ENCODE measurements at regions not wholly inside any gene's neighbourhood (a gene's known extent, or its start where the extent isn't known, plus 50 kb on each side); places are given as distances from the start of the nearest gene placed in this dataset.

DNA sequence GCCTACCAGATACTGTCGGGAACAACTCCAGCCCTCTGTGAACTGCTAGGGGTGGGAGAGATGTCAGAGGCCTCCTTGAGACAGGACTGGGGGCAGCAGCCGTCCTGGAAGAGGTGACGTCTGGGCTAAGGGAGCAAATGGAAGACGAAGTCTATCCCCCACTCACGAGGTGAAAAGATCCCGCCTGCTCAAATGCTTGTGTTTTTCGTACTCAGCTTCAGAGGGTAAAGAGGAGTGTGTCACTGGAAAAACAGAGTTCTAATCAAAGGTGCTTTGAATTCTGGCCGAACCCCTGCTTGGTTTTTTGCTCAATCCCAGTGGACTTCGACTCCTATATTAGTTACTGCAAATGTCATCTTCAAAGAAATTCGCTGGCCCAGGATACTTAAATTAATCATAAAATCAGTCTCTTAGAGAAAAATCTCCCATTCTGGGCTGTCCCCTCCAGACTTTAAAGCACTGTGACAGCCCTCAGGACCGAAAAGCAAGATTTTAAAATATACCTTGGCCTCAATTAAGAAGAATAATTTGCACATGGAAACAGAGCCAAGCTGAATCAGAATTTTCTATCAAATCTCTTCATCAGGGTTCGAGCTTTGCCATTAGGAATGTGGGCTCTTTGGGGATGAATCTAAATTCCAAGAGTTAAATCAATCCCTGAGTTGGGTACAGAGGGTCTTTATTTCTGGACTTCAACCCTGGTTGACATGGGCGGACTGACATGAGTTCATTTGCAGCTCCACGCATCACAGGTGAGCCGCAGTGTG lies 61.8 kb upstream of the AFDN start:
- no peak for ATAC-seq
- intact Hi-C loops (cut with DNase I), result no loop called here
- TF ChIP-seq, protein P1, sequence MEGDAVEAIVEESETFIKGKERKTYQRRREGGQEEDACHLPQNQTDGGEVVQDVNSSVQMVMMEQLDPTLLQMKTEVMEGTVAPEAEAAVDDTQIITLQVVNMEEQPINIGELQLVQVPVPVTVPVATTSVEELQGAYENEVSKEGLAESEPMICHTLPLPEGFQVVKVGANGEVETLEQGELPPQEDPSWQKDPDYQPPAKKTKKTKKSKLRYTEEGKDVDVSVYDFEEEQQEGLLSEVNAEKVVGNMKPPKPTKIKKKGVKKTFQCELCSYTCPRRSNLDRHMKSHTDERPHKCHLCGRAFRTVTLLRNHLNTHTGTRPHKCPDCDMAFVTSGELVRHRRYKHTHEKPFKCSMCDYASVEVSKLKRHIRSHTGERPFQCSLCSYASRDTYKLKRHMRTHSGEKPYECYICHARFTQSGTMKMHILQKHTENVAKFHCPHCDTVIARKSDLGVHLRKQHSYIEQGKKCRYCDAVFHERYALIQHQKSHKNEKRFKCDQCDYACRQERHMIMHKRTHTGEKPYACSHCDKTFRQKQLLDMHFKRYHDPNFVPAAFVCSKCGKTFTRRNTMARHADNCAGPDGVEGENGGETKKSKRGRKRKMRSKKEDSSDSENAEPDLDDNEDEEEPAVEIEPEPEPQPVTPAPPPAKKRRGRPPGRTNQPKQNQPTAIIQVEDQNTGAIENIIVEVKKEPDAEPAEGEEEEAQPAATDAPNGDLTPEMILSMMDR (IDR thresholded peaks at IDR 0.05), result no peak

DNA sequence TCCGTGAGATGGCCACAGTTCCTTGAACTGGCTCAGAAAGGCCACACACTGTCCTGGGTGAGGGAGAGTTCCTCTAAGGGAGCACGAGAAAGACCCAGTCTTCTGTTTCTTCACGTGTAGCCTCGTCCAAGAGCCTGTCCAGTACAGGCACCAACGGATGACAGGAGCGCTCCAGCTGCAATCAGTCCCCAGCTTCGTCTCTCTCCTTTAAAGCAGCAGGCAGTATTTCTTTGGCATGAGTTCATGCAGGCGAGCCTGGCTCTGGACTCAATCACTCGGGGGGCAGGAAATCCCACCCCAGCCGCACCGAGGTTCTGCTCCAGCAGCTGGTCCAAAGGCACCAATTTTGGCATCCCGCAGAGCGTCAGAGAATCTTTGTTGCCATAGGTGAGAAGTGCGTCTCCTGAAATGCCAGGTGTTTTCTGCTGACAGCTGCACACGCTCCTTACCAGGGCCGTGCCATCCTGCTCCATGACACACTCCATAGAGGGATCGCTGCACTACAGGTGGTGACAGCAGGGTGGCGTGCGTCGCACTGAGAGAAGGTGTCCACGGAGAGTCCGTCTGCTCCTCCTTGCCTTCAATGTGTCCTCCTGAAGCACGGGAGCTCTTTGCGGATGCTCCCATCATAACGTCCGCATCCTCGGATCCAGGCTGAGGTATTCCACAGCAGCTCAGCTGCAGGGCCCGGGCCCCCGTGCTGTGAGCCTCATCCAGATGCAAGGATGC lies 59.6 kb upstream of the AFDN start:
- no peaks in the 10 kb centered on the region for H3K4me1 ChIP-seq
- ATAC-seq (no peak), DNase-seq (peak; percentile 53)
- no peak overlapping the region for H3K27ac ChIP-seq
- H3K36me3 ChIP-seq, result no peaks in the 10 kb centered on the region
- TF ChIP-seq, protein P1 (IDR thresholded peaks at IDR 0.05), result no peak
- H3K4me3 ChIP-seq, result no peak overlapping the region
- intact Hi-C loops (cut with DNase I), result no loop called here
- H3K27me3 ChIP-seq, result no peaks in the 10 kb centered on the region
- H3K9me3 ChIP-seq, result no peaks in the 10 kb centered on the region

More for the DNA sequence above, 61.8 kb upstream of the AFDN start:
- Histone ChIP-seq H3K4me1 (peaks cover 8% of the 10 kb centered on the region), H3K36me3 (no peaks in the 10 kb centered on the region), H3K9me3 (no peaks in the 10 kb centered on the region), H3K27ac (no peak overlapping the region), H3K27me3 (no peaks in the 10 kb centered on the region), H3K4me3 (no peak overlapping the region)
- DNase-seq, result peak; percentile 17

DNA sequence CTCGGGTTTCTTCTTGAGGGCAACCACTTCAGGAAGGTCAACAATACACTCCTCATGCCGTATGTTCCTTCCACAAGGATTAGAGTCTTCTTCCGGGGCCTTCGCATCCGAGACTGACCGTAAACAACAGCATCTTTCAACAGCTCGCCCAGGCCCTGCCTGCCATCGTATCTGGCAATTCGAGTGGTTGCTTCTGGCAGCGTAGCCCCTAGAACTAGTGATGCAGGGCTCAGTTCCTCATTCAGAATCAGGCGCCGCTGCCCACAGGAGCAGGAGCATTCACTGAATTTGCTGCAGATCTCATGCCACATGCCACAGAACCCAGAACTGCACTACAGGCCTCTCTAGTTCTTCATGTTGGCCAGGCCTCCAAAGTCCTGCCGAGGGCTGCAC lies 59.0 kb upstream of the AFDN start:
- DNase-seq (peak; percentile 43), ATAC-seq (no peak)
- TF ChIP-seq, protein P1 (IDR thresholded peaks at IDR 0.05), result no peak
- Histone ChIP-seq H3K4me1 (no peaks in the 10 kb centered on the region), H3K9me3 (no peaks in the 10 kb centered on the region), H3K27me3 (no peaks in the 10 kb centered on the region), H3K27ac (no peak overlapping the region), H3K4me3 (no peak overlapping the region), H3K36me3 (no peaks in the 10 kb centered on the region)
- intact Hi-C loops (cut with DNase I), result no loop called here

DNA sequence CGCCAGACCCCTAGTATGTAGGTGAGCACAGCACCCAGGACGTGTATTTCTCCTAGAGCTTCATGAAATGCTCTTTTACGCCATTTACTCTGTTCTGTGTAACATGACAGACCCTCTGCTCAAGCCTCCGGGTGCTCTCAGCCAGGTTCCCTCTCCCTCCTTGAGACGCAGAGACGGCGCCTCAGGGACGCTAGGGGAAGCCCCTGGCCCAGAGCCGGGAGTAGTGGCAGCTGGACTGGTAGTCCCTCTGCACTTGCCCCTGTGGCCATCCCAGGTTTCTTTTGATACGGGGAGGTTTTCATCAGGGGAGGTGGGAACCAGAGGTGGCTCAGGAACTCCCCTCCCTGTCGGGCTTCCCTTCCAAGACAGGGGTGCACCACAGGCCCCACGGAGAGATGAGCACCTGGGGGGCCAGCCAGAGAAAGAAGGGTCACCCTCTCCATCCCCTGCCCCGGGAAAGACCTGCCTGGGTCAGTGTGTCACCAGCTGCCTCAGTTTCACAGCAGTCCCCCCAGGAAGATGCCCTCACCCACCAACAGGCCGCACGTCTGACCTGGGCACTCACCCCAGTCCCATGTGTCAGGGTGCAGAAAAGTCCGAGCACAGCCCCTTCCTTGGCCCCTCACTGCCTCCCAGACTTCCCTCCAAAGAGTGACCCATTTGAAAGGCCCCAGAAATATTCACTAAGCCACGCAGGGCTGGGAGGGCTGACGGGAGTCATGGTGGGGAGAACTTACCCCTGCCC lies 58.1 kb upstream of the AFDN start:
- Histone ChIP-seq H3K9me3 (no peaks in the 10 kb centered on the region), H3K27me3 (no peaks in the 10 kb centered on the region), H3K27ac (no peak overlapping the region), H3K4me3 (no peak overlapping the region), H3K36me3 (no peaks in the 10 kb centered on the region), H3K4me1 (no peaks in the 10 kb centered on the region)
- ATAC-seq (no peak), DNase-seq (peak; percentile 47)
- TF ChIP-seq, protein P1 (IDR thresholded peaks at IDR 0.05), result no peak
- intact Hi-C loops (cut with DNase I), result no loop called here

DNA sequence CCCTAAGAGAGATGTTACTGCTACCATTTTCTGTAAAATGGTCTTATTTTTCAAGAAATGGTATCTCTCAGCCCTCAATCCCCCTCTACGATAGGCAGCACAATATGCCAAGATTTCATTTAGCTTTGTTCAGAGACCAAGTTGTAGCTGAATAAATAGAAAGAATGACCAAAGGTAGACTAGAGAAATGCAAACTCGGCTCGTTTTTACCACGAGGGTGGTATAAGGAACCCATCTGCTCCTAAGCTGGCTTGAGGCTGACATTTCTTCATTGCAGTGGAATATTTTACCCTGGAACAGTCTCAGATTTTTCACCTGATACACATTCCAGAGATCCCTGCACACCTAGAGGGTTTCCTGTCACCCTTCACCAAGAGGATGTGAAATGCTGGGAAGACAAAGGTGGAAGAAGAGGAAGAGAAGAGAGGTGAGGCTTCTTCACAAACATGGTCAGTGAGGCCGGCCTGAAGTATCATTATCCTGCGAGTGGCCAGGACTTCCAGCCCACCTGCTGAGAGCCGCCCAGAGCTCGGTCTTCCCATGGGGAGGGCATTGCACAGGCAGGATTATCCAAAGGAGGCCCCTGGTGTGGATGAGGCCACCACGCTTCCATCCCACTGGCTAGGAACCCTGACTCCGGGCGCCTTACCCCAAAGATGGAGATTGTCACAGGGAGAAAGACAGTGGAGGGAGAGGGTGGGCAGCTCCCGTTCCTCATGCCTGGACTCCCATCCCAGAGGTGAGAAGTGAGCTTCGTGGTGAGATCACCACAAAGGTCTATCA lies 57.1 kb upstream of the AFDN start:
- no peaks in the 10 kb centered on the region for H3K9me3 ChIP-seq
- H3K4me3 ChIP-seq, result no peak overlapping the region
- H3K36me3 ChIP-seq, result no peaks in the 10 kb centered on the region
- H3K27ac ChIP-seq, result no peak overlapping the region
- intact Hi-C loops (cut with DNase I), result no loop called here
- ATAC-seq (no peak), DNase-seq (peak; percentile 34)
- no peaks in the 10 kb centered on the region for H3K27me3 ChIP-seq
- TF ChIP-seq, protein P1 (IDR thresholded peaks at IDR 0.05), result no peak
- H3K4me1 ChIP-seq, result no peaks in the 10 kb centered on the region

Measured in upper lobe of right lung (tissue), 1 donor.